Kidney epithelial cell (primary cell): ENCODE measurements at regions not wholly inside any gene's neighbourhood (a gene's known extent, or its start where the extent isn't known, plus 50 kb on each side); places are given as distances from the start of the nearest gene placed in this dataset.
A peak's percentile ranks its signal among the peaks of the same experiment; 100 is the strongest.
"Not testable (repeated sequence)": the region's sequence is repeated elsewhere in the genome, so short reads cannot be mapped to it uniquely, and the experiment has no call there.

Experiments used
- DNase-seq: peaks from one replicate; pipeline ENCODE4 v3.0.0-alpha.2; 2010; ENCODE audit warnings: low read depth
- H3K27me3 ChIP-seq: 2 replicates; pipeline ENCODE4 v1.6.0; 2011; ENCODE audit warnings: low read length; ENCODE audit not compliant: control insufficient read depth, insufficient read depth
- H3K36me3 ChIP-seq: 2 replicates; pipeline ENCODE4 v1.5.1; 2011; ENCODE audit warnings: low read length; ENCODE audit not compliant: control insufficient read depth, insufficient read depth
- H3K4me3 ChIP-seq: 2 replicates; pipeline ENCODE4 v1.5.1; 2011; ENCODE audit warnings: low read depth, mild to moderate bottlenecking, control low read depth, low read length
- TF ChIP-seq, protein P1 (sequence below): IDR thresholded peaks from 2 replicates; pipeline ENCODE4 v1.5.1; 2011; ENCODE audit warnings: mild to moderate bottlenecking, moderate library complexity, low read length, control low read depth, inconsistent platforms; ENCODE audit not compliant: insufficient read depth, poor library complexity, severe bottlenecking

DNA sequence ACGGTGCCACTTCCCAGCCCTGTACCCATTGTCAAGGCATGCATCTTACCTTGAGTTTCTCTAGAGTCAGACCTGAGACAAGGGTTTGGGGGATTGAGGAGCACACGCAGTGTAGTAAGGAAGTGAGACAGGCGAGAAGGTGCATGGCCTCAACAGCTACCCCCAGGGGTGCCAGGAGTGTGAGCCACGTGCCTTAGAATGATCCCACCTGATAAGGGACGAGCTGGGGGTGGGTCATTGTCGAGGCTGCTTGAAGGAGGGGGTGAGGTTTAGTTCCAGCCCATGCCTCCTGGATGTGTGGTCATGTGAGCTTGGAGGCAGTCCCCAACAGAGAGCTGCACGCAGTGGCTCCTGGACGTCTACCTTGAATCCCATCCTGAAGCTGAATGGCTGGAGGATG is 320.5 kb downstream of the VRK1 start:
- H3K27me3 ChIP-seq, result no peaks in the 10 kb centered on the region
- DNase-seq, result no peak
- TF ChIP-seq, protein P1, sequence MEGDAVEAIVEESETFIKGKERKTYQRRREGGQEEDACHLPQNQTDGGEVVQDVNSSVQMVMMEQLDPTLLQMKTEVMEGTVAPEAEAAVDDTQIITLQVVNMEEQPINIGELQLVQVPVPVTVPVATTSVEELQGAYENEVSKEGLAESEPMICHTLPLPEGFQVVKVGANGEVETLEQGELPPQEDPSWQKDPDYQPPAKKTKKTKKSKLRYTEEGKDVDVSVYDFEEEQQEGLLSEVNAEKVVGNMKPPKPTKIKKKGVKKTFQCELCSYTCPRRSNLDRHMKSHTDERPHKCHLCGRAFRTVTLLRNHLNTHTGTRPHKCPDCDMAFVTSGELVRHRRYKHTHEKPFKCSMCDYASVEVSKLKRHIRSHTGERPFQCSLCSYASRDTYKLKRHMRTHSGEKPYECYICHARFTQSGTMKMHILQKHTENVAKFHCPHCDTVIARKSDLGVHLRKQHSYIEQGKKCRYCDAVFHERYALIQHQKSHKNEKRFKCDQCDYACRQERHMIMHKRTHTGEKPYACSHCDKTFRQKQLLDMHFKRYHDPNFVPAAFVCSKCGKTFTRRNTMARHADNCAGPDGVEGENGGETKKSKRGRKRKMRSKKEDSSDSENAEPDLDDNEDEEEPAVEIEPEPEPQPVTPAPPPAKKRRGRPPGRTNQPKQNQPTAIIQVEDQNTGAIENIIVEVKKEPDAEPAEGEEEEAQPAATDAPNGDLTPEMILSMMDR, result no peak
- no peaks in the 10 kb centered on the region for H3K36me3 ChIP-seq
- no peak overlapping the region for H3K4me3 ChIP-seq

DNA sequence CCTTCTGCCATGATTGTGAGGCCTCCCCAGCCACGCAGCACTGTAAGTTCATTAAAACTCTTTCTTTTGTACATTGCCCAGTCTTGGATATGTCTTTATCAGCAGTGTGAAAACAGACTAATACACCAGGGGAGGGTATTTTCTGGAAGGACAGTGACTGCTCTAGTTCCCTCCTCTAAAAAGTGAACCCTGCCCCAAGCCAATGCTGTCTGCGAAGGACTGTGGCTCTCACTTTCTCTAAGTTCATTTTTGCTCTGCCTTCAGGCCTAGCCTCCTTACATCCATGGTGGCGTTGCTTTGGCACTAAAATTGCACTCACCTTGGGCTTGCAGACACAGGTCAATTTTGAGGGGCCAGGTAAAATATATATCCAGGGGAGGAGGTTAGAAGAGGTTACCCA is 323.0 kb downstream of the VRK1 start:
- DNase-seq, result no peak
- TF ChIP-seq, protein P1, result no peak

DNA sequence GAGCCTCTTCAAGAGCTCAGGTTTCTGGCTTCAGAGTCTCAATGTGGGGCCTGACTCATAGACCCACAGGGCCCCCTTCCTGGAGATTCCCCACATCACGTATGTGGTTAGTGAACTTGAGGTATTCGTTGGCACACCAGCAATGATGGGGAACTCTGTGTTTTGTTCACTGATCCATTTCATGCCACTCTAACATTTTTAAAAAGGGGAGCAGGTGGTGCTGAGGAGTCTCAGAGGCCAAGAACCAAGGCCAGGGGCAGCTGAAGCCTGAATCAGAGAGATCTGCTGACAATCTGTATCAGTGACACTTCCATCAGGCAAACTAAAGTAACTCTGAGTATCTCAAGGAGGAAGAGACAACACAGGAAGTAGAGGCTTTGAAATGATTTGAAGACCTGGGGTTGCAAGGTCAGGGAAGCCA is 323.4 kb downstream of the VRK1 start:
- no peaks in the 10 kb centered on the region for H3K27me3 ChIP-seq
- H3K4me3 ChIP-seq, result no peak overlapping the region
- DNase-seq, result peak; percentile 4
- no peaks in the 10 kb centered on the region for H3K36me3 ChIP-seq
- TF ChIP-seq, protein P1, result no peak

More for the DNA sequence above, 323.0 kb downstream of the VRK1 start:
- no peaks in the 10 kb centered on the region for H3K36me3 ChIP-seq
- no peaks in the 10 kb centered on the region for H3K27me3 ChIP-seq
- no peak overlapping the region for H3K4me3 ChIP-seq

DNA sequence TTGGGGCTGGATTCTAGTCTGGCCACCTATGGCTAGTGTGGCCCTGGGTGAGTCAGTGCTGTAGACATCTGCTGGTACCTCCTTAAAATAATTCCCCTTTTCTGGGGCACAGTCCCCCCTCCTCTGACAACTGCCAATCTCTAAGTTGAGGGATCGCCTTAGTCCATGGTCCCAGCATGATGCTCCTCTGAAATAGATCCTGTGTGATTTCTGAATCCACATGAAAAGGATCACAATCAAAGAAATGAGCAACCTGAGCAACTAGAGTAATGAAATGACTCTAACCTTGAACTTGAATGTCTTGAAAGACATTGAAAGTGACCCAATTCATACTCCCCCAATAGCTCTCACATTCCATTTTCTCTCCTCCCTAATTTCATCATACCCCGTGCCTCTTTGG is 332.5 kb downstream of the VRK1 start:
- DNase-seq, result no peak
- Histone ChIP-seq H3K27me3 (no peaks in the 10 kb centered on the region), H3K4me3 (no peak overlapping the region), H3K36me3 (no peaks in the 10 kb centered on the region)
- TF ChIP-seq, protein P1, result no peak

DNA sequence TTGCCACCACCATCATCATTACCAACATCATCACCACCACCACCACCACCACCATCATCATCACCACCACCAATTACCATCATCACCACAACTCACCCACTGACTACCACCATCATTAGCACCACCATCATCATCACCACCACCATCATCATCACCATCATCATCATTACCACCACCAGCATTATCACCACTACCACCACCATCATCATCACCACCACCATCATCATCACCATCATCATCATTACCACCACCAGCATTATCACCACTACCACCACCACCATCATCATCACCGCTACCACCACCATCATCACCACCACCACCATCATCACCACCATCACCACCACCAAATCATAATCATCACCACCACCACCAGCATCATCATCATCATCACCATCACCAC is 338.7 kb downstream of the VRK1 start:
- H3K27me3 ChIP-seq, H3K4me3 ChIP-seq, H3K36me3 ChIP-seq, DNase-seq: not testable (repeated sequence)

DNA sequence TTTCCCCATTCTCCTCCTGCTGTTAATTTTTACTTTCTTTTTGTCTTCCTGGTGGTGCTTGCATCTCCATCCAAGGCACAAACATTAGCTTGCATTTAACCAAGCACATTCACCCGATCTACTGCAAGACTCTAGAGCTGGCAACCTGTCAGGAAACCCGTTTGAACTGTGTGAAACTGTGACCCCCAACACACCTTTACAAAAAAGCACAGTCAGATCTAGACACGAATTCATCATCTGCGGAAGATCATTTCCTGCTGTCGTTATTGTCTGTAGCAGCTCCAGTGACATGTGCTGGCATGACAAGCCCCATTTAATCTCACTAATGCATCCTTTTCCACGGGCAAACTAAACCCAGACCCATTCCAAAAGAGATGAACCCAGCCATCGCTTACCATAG is 340.5 kb downstream of the VRK1 start:
- no peak for DNase-seq
- H3K4me3 ChIP-seq, result no peak overlapping the region

More for the DNA sequence above, 340.5 kb downstream of the VRK1 start:
- no peaks in the 10 kb centered on the region for H3K36me3 ChIP-seq
- H3K27me3 ChIP-seq, result no peaks in the 10 kb centered on the region
- TF ChIP-seq, protein P1, result no peak
